IPS-18a (cell line): ENCODE measurements at regions not wholly inside any gene's neighbourhood (a gene's known extent, or its start where the extent isn't known, plus 50 kb on each side); places are given as distances from the start of the nearest gene placed in this dataset.
"Not testable (repeated sequence)": the region's sequence is repeated elsewhere in the genome, so short reads cannot be mapped to it uniquely, and the experiment has no call there.

ENCODE experiments used
- H3K27ac ChIP-seq: one replicate; pipeline ENCODE4 v1.5.1; 2013; ENCODE audit warnings: low read length
- H3K27me3 ChIP-seq: one replicate; pipeline ENCODE4 v1.6.1; 2013; ENCODE audit warnings: mild to moderate bottlenecking, low read length; ENCODE audit not compliant: control insufficient read depth, insufficient read depth
- H3K36me3 ChIP-seq: one replicate; pipeline ENCODE4 v1.6.1; 2013; ENCODE audit warnings: low read depth, low read length; ENCODE audit not compliant: control insufficient read depth
- H3K4me1 ChIP-seq: one replicate; pipeline ENCODE4 v1.6.1; 2013; ENCODE audit warnings: low read depth, low read length; ENCODE audit not compliant: control insufficient read depth
- H3K4me3 ChIP-seq: one replicate; pipeline ENCODE4 v1.5.1; 2013; ENCODE audit warnings: low read length
- H3K9ac ChIP-seq: one replicate; pipeline ENCODE4 v1.6.1; 2013; ENCODE audit warnings: mild to moderate bottlenecking, low read length, moderate library complexity
- H3K9me3 ChIP-seq: one replicate; pipeline ENCODE4 v1.6.1; 2013; ENCODE audit warnings: low read depth, low read length; ENCODE audit not compliant: control insufficient read depth

- Histone ChIP-seq H3K4me1 (no peaks in the 10 kb centered on the region), H3K4me3 (no peak overlapping the region), H3K27me3 (no peaks in the 10 kb centered on the region), H3K9me3 (peaks cover under 1% of the 10 kb centered on the region), H3K27ac (no peak overlapping the region), H3K9ac (no peak overlapping the region), H3K36me3 (no peaks in the 10 kb centered on the region)
These were observed 202.7 kb upstream of the GPC6 start for GRCh38 chr13:93023929-93024328.

GRCh38 chr13:93025984-93026383 is 200.6 kb upstream of the GPC6 start:
- Histone ChIP-seq H3K4me3 (no peak overlapping the region), H3K9ac (no peak overlapping the region), H3K9me3 (no peaks in the 10 kb centered on the region), H3K27me3 (no peaks in the 10 kb centered on the region), H3K36me3 (no peaks in the 10 kb centered on the region), H3K4me1 (no peaks in the 10 kb centered on the region), H3K27ac (no peak overlapping the region)

GRCh38 chr13:93029536-93029935 is 197.1 kb upstream of the GPC6 start:
- H3K36me3 ChIP-seq, result no peaks in the 10 kb centered on the region
- H3K9me3 ChIP-seq, result no peaks in the 10 kb centered on the region
- no peak overlapping the region for H3K27ac ChIP-seq
- no peak overlapping the region for H3K9ac ChIP-seq
- no peak overlapping the region for H3K4me3 ChIP-seq
- H3K4me1 ChIP-seq, result no peaks in the 10 kb centered on the region
- no peaks in the 10 kb centered on the region for H3K27me3 ChIP-seq

- Histone ChIP-seq H3K9ac (no peak overlapping the region), H3K27ac (no peak overlapping the region), H3K27me3 (no peaks in the 10 kb centered on the region), H3K36me3 (no peaks in the 10 kb centered on the region), H3K9me3 (no peaks in the 10 kb centered on the region), H3K4me3 (no peak overlapping the region), H3K4me1 (no peaks in the 10 kb centered on the region)
These were observed 190.2 kb upstream of the GPC6 start for GRCh38 chr13:93036380-93036779.

- H3K4me1 ChIP-seq, result no peaks in the 10 kb centered on the region
- H3K9me3 ChIP-seq, result no peaks in the 10 kb centered on the region
- no peaks in the 10 kb centered on the region for H3K36me3 ChIP-seq
- H3K4me3 ChIP-seq, result no peak overlapping the region
- no peaks in the 10 kb centered on the region for H3K27me3 ChIP-seq
- H3K9ac ChIP-seq, result no peak overlapping the region
- no peak overlapping the region for H3K27ac ChIP-seq
These were observed 188.8 kb upstream of the GPC6 start for GRCh38 chr13:93037780-93038179.

GRCh38 chr13:93038187-93038586 is 188.4 kb upstream of the GPC6 start:
- Histone ChIP-seq H3K4me1 (no peaks in the 10 kb centered on the region), H3K27me3 (no peaks in the 10 kb centered on the region), H3K27ac (no peak overlapping the region), H3K36me3 (no peaks in the 10 kb centered on the region), H3K9ac (no peak overlapping the region), H3K9me3 (no peaks in the 10 kb centered on the region), H3K4me3 (no peak overlapping the region)

- Histone ChIP-seq H3K9ac (no peak overlapping the region), H3K4me3 (no peak overlapping the region), H3K36me3 (no peaks in the 10 kb centered on the region), H3K27me3 (no peaks in the 10 kb centered on the region), H3K9me3 (no peaks in the 10 kb centered on the region), H3K4me1 (no peaks in the 10 kb centered on the region), H3K27ac (no peak overlapping the region)
These were observed 187.5 kb upstream of the GPC6 start for GRCh38 chr13:93039131-93039530.

GRCh38 chr13:93041566-93041965 is 185.0 kb upstream of the GPC6 start:
- H3K4me1 ChIP-seq, H3K9me3 ChIP-seq, H3K4me3 ChIP-seq, H3K27ac ChIP-seq, H3K27me3 ChIP-seq, H3K36me3 ChIP-seq, H3K9ac ChIP-seq: not testable (repeated sequence)

- Histone ChIP-seq H3K9ac (no peak overlapping the region), H3K9me3 (no peaks in the 10 kb centered on the region), H3K4me3 (no peak overlapping the region), H3K36me3 (no peaks in the 10 kb centered on the region), H3K27ac (no peak overlapping the region), H3K27me3 (no peaks in the 10 kb centered on the region), H3K4me1 (no peaks in the 10 kb centered on the region)
These were observed 180.8 kb upstream of the GPC6 start for GRCh38 chr13:93045836-93046235.

GRCh38 chr13:93055233-93055632 is 171.4 kb upstream of the GPC6 start:
- no peaks in the 10 kb centered on the region for H3K36me3 ChIP-seq
- no peaks in the 10 kb centered on the region for H3K9me3 ChIP-seq
- no peak overlapping the region for H3K9ac ChIP-seq
- no peak overlapping the region for H3K4me3 ChIP-seq
- H3K27ac ChIP-seq, result no peak overlapping the region
- no peaks in the 10 kb centered on the region for H3K4me1 ChIP-seq
- H3K27me3 ChIP-seq, result no peaks in the 10 kb centered on the region

GRCh38 chr13:93058301-93058700 is 168.3 kb upstream of the GPC6 start:
- Histone ChIP-seq H3K27ac (no peak overlapping the region), H3K4me3 (no peak overlapping the region), H3K9me3 (no peaks in the 10 kb centered on the region), H3K36me3 (no peaks in the 10 kb centered on the region), H3K9ac (no peak overlapping the region), H3K27me3 (no peaks in the 10 kb centered on the region), H3K4me1 (no peaks in the 10 kb centered on the region)

GRCh38 chr13:93060144-93060543 is 166.5 kb upstream of the GPC6 start:
- Histone ChIP-seq H3K36me3 (no peaks in the 10 kb centered on the region), H3K27me3 (no peaks in the 10 kb centered on the region), H3K4me1 (no peaks in the 10 kb centered on the region), H3K9me3 (no peaks in the 10 kb centered on the region), H3K4me3 (no peak overlapping the region), H3K9ac (no peak overlapping the region), H3K27ac (no peak overlapping the region)
